22Rv1 (cell line): ENCODE measurements at regions not wholly inside any gene's neighbourhood (a gene's known extent, or its start where the extent isn't known, plus 50 kb on each side); places are given as distances from the start of the nearest gene placed in this dataset.

Experiments used
- ZFX ChIP-seq: fragments of 450-650 bp; IDR thresholded peaks from 2 replicates; pipeline ENCODE4 v1.6.1; 2017; ENCODE audit warnings: antibody characterized with exemption, borderline replicate concordance
- TF ChIP-seq, protein P1 (sequence below): fragments of 450-650 bp; IDR thresholded peaks from 2 replicates; pipeline ENCODE4 v1.5.1; 2017; ENCODE audit warnings: mild to moderate bottlenecking

GRCh38 chr10:81146436-81146835 lies 608.7 kb downstream of the SH2D4B start:
- TF ChIP-seq, protein P1, sequence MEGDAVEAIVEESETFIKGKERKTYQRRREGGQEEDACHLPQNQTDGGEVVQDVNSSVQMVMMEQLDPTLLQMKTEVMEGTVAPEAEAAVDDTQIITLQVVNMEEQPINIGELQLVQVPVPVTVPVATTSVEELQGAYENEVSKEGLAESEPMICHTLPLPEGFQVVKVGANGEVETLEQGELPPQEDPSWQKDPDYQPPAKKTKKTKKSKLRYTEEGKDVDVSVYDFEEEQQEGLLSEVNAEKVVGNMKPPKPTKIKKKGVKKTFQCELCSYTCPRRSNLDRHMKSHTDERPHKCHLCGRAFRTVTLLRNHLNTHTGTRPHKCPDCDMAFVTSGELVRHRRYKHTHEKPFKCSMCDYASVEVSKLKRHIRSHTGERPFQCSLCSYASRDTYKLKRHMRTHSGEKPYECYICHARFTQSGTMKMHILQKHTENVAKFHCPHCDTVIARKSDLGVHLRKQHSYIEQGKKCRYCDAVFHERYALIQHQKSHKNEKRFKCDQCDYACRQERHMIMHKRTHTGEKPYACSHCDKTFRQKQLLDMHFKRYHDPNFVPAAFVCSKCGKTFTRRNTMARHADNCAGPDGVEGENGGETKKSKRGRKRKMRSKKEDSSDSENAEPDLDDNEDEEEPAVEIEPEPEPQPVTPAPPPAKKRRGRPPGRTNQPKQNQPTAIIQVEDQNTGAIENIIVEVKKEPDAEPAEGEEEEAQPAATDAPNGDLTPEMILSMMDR: no peak
- no peak for TF ChIP-seq ZFX
